GM12874 (cell line): ENCODE measurements at regions not wholly inside any gene's neighbourhood (a gene's known extent, or its start where the extent isn't known, plus 50 kb on each side); places are given as distances from the start of the nearest gene placed in this dataset.

ENCODE experiments used
- CTCF ChIP-seq: IDR thresholded peaks from 2 replicates; pipeline ENCODE4 v1.5.1; 2011; ENCODE audit warnings: low read depth, mild to moderate bottlenecking, control low read depth, low read length, moderate library complexity; ENCODE audit not compliant: insufficient read depth

GRCh38 chr20:55054453-55054852, 579.1 kb downstream of the DOK5 start:
- TF ChIP-seq CTCF = no peak

GRCh38 chr20:55053389-55053788, 578.0 kb downstream of the DOK5 start:
- no peak for TF ChIP-seq CTCF

DNA sequence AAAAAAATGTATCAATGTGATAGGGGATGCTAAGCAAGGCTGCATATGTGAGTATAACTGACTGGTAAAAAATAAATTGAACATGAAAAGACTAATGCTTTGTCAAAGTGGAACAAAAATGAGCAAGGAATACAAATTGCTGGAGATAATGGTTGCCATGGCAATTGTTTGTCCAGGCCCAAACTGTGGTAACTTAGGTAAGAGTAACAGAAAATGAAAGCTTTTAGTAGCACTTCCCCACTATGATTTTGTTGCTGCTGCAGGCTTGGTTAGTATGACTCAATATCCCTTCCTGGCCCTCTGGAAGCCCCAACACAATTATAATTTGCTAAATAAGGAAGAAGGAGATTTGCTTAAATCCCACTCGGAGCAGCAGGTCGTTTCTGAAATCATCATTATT, 577.1 kb downstream of the DOK5 start:
- TF ChIP-seq CTCF = no peak

DNA sequence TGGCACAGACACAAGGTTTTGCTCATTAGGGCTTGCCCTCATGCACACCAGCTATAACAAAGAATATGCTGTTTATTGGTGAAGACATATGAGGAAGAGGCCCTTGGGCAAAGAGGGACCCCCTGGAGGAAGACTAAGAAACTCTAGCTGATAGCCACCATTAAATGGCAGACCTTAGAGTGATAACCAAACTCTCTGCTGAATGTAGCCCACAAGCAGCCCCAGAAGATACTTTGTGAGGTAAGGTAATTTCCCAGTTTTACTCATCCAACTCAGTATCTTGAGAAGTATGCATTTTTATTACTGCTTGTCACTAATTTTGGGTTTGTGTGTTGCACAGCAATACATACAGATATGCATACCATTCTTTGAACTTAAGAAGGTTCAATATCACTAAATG, 563.3 kb downstream of the DOK5 start:
- TF ChIP-seq CTCF = no peak

DNA sequence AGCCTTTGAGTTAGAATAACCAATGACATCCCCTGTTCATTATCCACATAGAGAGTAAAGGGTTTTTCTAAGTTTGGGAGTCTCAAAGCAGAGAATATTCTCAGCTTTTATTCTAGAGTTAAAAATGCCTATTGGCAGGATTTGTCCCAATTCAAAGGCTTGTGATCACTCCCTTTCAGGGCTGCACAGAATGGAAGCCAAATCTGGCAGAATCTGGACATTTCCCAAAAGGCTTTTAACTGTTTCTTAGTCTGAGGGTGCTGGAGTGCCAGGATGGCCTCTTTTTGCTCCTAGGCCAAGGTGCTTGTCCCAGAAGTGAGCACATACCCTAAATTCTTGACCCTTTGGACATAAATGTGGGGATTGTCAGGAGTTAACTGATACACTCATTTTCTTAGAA, 556.6 kb downstream of the DOK5 start:
- no peak for TF ChIP-seq CTCF

DNA sequence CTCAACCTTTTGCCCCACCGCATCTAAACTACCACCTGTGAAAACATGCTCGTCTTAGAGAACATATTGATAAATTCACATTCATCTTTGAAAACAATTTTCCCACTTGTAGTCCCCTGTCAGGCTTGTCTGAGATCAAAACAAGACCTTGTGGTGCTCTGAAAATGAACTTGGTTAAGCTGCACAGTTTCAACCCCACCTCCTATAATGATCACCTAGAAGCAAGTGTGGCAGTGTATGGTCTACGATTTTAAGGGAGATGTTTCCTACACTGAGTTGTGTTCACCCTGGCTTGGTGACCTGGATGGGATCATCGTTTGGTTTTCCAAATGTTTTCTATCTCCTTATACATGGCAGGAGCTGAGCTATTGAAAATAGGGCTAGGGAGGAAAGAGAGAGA, 539.4 kb downstream of the DOK5 start:
- no peak for TF ChIP-seq CTCF

- TF ChIP-seq CTCF = no peak
Observed at GRCh38 chr20:55010761-55011160, 535.4 kb downstream of the DOK5 start.

- TF ChIP-seq CTCF = no peak
Observed at GRCh38 chr20:55009066-55009465, 533.7 kb downstream of the DOK5 start.
